Urinary bladder (tissue), 3 donors: ENCODE measurements at regions not wholly inside any gene's neighbourhood (a gene's known extent, or its start where the extent isn't known, plus 50 kb on each side); places are given as distances from the start of the nearest gene placed in this dataset.
"Not testable (repeated sequence)": the region's sequence is repeated elsewhere in the genome, so short reads cannot be mapped to it uniquely, and the experiment has no call there.

Experiments
- DNase-seq: peaks from one replicate; pipeline ENCODE4 v3.0.0-alpha.2; 2015; ENCODE audit errors: extremely low spot score
- H3K27ac ChIP-seq: one replicate; pipeline ENCODE4 v1.5.1; 2013; ENCODE audit warnings: low read depth, mild to moderate bottlenecking, moderate library complexity
- H3K36me3 ChIP-seq: one replicate; pipeline ENCODE4 v1.6.1; 2013; ENCODE audit warnings: mild to moderate bottlenecking, moderate library complexity; ENCODE audit not compliant: insufficient read depth
- H3K4me1 ChIP-seq: one replicate; pipeline ENCODE4 v1.6.1; 2013; ENCODE audit warnings: mild to moderate bottlenecking, moderate library complexity; ENCODE audit not compliant: insufficient read depth
- H3K4me3 ChIP-seq: one replicate; pipeline ENCODE4 v1.5.1; 2013; ENCODE audit warnings: low read depth, low read length
- WGBS: extraction: QIAGEN DNeasy Blood & Tissue Kit; methylation state at CpG from one replicate; pipeline ENCODE4 v1.1.7; 2013; 5-methylcytosine and 5-hydroxymethylcytosine counted together
- donor health status: healthy with polysubstance abuse.
- donor health status: healthy.

- 90% methylated on average over 6 of the region's 6 CpGs for WGBS
- DNase-seq, H3K4me3 ChIP-seq, H3K27ac ChIP-seq, H3K4me1 ChIP-seq, H3K36me3 ChIP-seq: not testable (repeated sequence)
Measured at GRCh38 chr6:15931697-15932096, 197.2 kb upstream of the MYLIP start.

GRCh38 chr6:15930207-15930606 lies 198.7 kb upstream of the MYLIP start:
- Histone ChIP-seq H3K27ac (no peak overlapping the region), H3K4me1 (no peaks in the 10 kb centered on the region), H3K36me3 (no peaks in the 10 kb centered on the region), H3K4me3 (no peak overlapping the region)
- WGBS: 81% methylated on average over 3 of the region's 3 CpGs
- DNase-seq: no peak

GRCh38 chr6:15929685-15930084 lies 199.2 kb upstream of the MYLIP start:
- Histone ChIP-seq H3K4me1 (no peaks in the 10 kb centered on the region), H3K4me3 (no peak overlapping the region), H3K36me3 (no peaks in the 10 kb centered on the region), H3K27ac (no peak overlapping the region)
- 81% methylated on average over 1 of the region's 1 CpG for WGBS
- DNase-seq: no peak

GRCh38 chr6:15927531-15928225 lies 201.2 kb upstream of the MYLIP start:
- H3K27ac ChIP-seq: no peak overlapping the region
- WGBS: 88% methylated on average over 2 of the region's 2 CpGs
- no peak overlapping the region for H3K4me3 ChIP-seq
- no peaks in the 10 kb centered on the region for H3K4me1 ChIP-seq
- no peaks in the 10 kb centered on the region for H3K36me3 ChIP-seq
- DNase-seq: no peak

GRCh38 chr6:15926256-15926655 lies 202.6 kb upstream of the MYLIP start:
- Histone ChIP-seq H3K4me1 (no peaks in the 10 kb centered on the region), H3K36me3 (no peaks in the 10 kb centered on the region), H3K27ac (no peak overlapping the region), H3K4me3 (no peak overlapping the region)
- 75% methylated on average over 3 of the region's 3 CpGs for WGBS
- DNase-seq: no peak

GRCh38 chr6:15924893-15925292 lies 204.0 kb upstream of the MYLIP start:
- Histone ChIP-seq H3K27ac (no peak overlapping the region), H3K36me3 (no peaks in the 10 kb centered on the region), H3K4me3 (no peak overlapping the region), H3K4me1 (no peaks in the 10 kb centered on the region)
- DNase-seq: no peak

GRCh38 chr6:15922510-15923250 lies 206.2 kb upstream of the MYLIP start:
- 25% methylated on average over 7 of the region's 7 CpGs for WGBS
- H3K27ac ChIP-seq: no peak overlapping the region

GRCh38 chr6:15921243-15921642 lies 207.6 kb upstream of the MYLIP start:
- H3K4me3 ChIP-seq: no peak overlapping the region
- H3K4me1 ChIP-seq: no peaks in the 10 kb centered on the region
- no peak overlapping the region for H3K27ac ChIP-seq
- WGBS: 87% methylated on average over 2 of the region's 2 CpGs
- H3K36me3 ChIP-seq: no peaks in the 10 kb centered on the region
- no peak for DNase-seq

More at GRCh38 chr6:15922510-15923250, 206.2 kb upstream of the MYLIP start:
- Histone ChIP-seq H3K4me1 (no peaks in the 10 kb centered on the region), H3K4me3 (no peak overlapping the region), H3K36me3 (no peaks in the 10 kb centered on the region)
- DNase-seq: no peak

GRCh38 chr6:15916581-15916980 lies 212.3 kb upstream of the MYLIP start:
- Histone ChIP-seq H3K36me3 (no peaks in the 10 kb centered on the region), H3K4me1 (no peaks in the 10 kb centered on the region), H3K4me3 (no peak overlapping the region), H3K27ac (no peak overlapping the region)
- DNase-seq: no peak
- WGBS: 74% methylated on average over 3 of the region's 3 CpGs

- Histone ChIP-seq H3K4me3 (no peak overlapping the region), H3K27ac (no peak overlapping the region), H3K36me3 (no peaks in the 10 kb centered on the region), H3K4me1 (no peaks in the 10 kb centered on the region)
- 87% methylated on average over 8 of the region's 8 CpGs for WGBS
- no peak for DNase-seq
Measured at GRCh38 chr6:15915508-15916178, 213.2 kb upstream of the MYLIP start.

- H3K4me3 ChIP-seq: no peak overlapping the region
- DNase-seq: no peak
- no peaks in the 10 kb centered on the region for H3K36me3 ChIP-seq
- no peaks in the 10 kb centered on the region for H3K4me1 ChIP-seq
- WGBS: 89% methylated on average over 2 of the region's 2 CpGs
- no peak overlapping the region for H3K27ac ChIP-seq
Measured at GRCh38 chr6:15914553-15914952, 214.3 kb upstream of the MYLIP start.

GRCh38 chr6:15913573-15913972 lies 215.3 kb upstream of the MYLIP start:
- H3K36me3 ChIP-seq: no peaks in the 10 kb centered on the region
- no peaks in the 10 kb centered on the region for H3K4me1 ChIP-seq
- over 99% methylated on average over 2 of the region's 2 CpGs for WGBS
- no peak overlapping the region for H3K4me3 ChIP-seq
- DNase-seq: no peak
- no peak overlapping the region for H3K27ac ChIP-seq

GRCh38 chr6:15912505-15913400 lies 216.1 kb upstream of the MYLIP start:
- WGBS: 93% methylated on average over 9 of the region's 9 CpGs

More at GRCh38 chr6:15912505-15913400, 216.1 kb upstream of the MYLIP start:
- Histone ChIP-seq H3K36me3 (no peaks in the 10 kb centered on the region), H3K27ac (no peak overlapping the region), H3K4me3 (no peak overlapping the region), H3K4me1 (no peaks in the 10 kb centered on the region)
- DNase-seq: no peak
